Testis (tissue), 2 donors: ENCODE measurements at regions not wholly inside any gene's neighbourhood (a gene's known extent, or its start where the extent isn't known, plus 50 kb on each side); places are given as distances from the start of the nearest gene placed in this dataset.

Source experiments
- CTCF ChIP-seq, 3 experiments: fragments of 450-650 bp in 2 of 3; fragments of 200-600 bp in 1 of 3; sonication (generic) in 1 of 3; IDR thresholded peaks; one replicate each; pipeline ENCODE4 v1.5.1; 2016 to 2019; ENCODE audit warnings: antibody characterized with exemption in 3 of 3, mild to moderate bottlenecking in 2 of 3, moderate library complexity in 1 of 3
- POLR2A ChIP-seq: fragments of 450-650 bp; IDR thresholded peaks from one replicate; pipeline ENCODE4 v1.6.1; 2017; ENCODE audit warnings: antibody characterized with exemption, mild to moderate bottlenecking, moderate library complexity

GRCh38 chr2:604385-604784 lies 72.8 kb downstream of the TMEM18 start:
- TF ChIP-seq CTCF (IDR thresholded peaks at IDR 0.05) (no peak), POLR2A (no peak)
